ENCODE measurements at regions not wholly inside any gene's neighbourhood (a gene's known extent, or its start where the extent isn't known, plus 50 kb on each side); places are given as distances from the start of the nearest gene placed in this dataset.

DNA sequence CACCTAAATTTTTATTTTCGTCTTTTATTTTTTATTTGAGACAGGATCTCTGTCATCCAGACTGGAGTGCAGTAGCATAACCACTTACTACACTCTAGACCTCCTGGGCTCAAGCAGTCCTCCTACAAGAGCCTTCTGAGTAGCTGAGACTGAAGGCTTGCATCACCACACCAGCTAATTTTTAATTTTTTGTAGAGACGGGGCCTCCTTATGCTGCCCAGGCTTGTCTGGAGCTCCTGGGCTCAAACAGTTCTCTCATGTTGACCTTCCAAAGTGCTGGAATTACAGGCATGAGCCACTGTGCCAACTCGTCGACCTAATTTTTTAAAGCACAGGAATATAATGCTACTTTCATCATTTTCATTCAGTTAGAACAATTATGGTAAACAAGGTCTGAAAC is 405.4 kb downstream of the AR start:
- TF ChIP-seq CTCF (conservative IDR thresholded peaks at IDR 0.05; ENCODE audit: low read length) (no peak), EZH2phosphoT487 (IDR thresholded peaks at IDR 0.05; ENCODE audit: borderline replicate concordance, low read depth, low read length) (no peak)
